IPS-15b (cell line): ENCODE measurements at regions not wholly inside any gene's neighbourhood (a gene's known extent, or its start where the extent isn't known, plus 50 kb on each side); places are given as distances from the start of the nearest gene placed in this dataset.

ENCODE experiments used
- H3K27me3 ChIP-seq: one replicate; pipeline ENCODE4 v1.6.1; 2013; ENCODE audit warnings: low read length; ENCODE audit not compliant: control insufficient read depth, insufficient read depth
- H3K36me3 ChIP-seq: one replicate; pipeline ENCODE4 v1.6.1; 2013; ENCODE audit warnings: low read length; ENCODE audit not compliant: control insufficient read depth, insufficient read depth
- H3K4me1 ChIP-seq: one replicate; pipeline ENCODE4 v1.6.1; 2013; ENCODE audit warnings: mild to moderate bottlenecking, low read length; ENCODE audit not compliant: control insufficient read depth, insufficient read depth
- H3K4me3 ChIP-seq: one replicate; pipeline ENCODE4 v1.5.1; 2013; ENCODE audit warnings: low read depth, low read length
- H3K9ac ChIP-seq: one replicate; pipeline ENCODE4 v1.6.1; 2013; ENCODE audit warnings: low read depth, mild to moderate bottlenecking, low read length
- H3K9me3 ChIP-seq: one replicate; pipeline ENCODE4 v1.6.1; 2013; ENCODE audit warnings: mild to moderate bottlenecking, low read length; ENCODE audit not compliant: control insufficient read depth, insufficient read depth

DNA sequence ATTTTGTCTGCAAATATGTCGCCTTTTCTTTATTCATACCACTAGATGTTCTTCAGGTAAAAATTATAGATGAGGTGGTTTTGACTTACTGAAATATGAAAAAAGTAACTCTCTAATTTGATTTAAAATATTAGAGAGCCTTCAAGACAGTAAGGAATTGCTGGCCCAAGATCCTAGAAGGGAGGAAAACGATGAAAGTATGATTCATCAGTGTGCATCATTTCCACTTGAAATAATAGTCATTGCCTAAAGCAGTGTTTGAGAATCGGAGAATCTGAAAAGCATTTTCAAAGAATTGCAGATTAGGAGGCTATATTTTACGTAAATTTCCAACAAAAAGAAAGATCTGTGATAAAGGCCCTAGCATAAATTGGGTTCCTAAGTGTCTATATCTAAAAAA is 1707.9 kb upstream of the PRR20A start:
- H3K36me3 ChIP-seq: no peaks in the 10 kb centered on the region
- no peak overlapping the region for H3K4me3 ChIP-seq
- no peaks in the 10 kb centered on the region for H3K9me3 ChIP-seq
- H3K4me1 ChIP-seq: peaks cover 8% of the 10 kb centered on the region
- H3K9ac ChIP-seq: no peak overlapping the region
- H3K27me3 ChIP-seq: no peaks in the 10 kb centered on the region

DNA sequence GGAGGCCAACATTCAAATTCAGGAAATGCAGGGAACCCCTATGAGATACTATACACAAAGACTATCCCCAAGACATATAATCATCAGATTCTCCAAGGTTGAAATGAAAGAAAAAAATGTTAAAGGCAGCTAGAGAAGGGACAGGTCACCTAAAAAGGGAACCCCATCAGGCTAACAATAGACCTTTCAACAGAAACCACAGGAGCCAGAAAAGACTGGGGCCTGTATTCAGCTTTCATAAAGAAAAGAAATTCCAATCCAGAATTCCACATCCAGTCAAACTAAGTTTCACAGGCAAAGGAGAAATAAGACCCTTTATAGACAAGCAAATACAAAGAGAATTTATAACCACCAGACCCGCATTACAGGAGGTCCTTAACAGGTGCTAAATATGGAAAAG is 1703.6 kb upstream of the PRR20A start:
- no peaks in the 10 kb centered on the region for H3K36me3 ChIP-seq
- no peaks in the 10 kb centered on the region for H3K9me3 ChIP-seq
- H3K9ac ChIP-seq: no peak overlapping the region
- H3K4me3 ChIP-seq: no peak overlapping the region
- H3K4me1 ChIP-seq: peaks cover 6% of the 10 kb centered on the region
- no peaks in the 10 kb centered on the region for H3K27me3 ChIP-seq

DNA sequence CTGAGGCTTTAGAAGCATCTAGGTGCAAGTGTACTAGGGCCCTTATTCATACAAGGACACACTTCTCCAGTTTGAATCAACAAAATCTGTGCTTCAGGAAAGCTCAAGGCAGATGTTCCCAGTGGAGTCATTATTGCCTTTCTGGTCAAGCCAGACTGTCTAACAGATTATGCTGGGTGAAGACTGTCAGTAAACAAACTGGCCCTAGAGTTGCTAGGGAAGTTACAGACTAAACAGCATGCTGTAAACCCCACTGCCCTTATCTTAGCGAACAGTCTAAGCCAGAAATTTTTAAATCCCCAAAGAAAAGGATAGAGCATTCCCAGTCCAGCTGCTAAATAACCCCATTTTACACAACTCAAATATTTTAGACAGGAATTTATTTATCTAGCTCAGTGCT is 1701.3 kb upstream of the PRR20A start:
- Histone ChIP-seq H3K9me3 (no peaks in the 10 kb centered on the region), H3K4me1 (peaks cover 6% of the 10 kb centered on the region), H3K27me3 (no peaks in the 10 kb centered on the region), H3K4me3 (no peak overlapping the region), H3K36me3 (no peaks in the 10 kb centered on the region), H3K9ac (no peak overlapping the region)

DNA sequence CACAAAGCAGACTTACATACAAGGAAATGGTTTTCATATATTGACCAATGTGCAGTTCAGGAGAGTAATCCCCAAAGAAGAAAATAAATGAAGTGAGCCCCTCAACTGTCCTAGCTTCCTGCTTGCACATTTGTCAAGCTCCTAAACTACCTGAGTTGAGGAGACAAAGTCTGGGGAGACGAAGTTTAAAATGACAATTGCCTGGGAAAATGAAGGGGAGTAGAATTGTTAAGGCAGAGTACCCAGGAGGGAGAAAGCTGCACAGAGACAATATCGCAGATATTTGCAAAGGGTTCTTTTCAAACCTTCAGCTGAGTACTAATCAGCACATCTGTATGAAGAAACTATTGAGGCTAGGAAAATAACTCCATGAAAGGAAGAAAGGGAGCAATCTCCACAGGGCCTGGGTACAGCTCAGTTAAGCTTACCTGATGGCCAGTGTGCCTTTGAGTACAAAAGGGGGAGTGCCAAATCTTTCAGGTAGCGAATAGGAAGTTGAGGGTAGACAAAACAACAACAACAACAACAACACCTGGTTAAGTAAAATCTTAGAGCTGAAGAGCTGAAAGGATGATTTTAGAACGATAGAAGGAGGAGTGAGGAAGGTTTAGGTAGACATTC is 1700.1 kb upstream of the PRR20A start:
- H3K27me3 ChIP-seq: no peaks in the 10 kb centered on the region
- peaks cover 6% of the 10 kb centered on the region for H3K4me1 ChIP-seq
- H3K9ac ChIP-seq: no peak overlapping the region
- H3K4me3 ChIP-seq: no peak overlapping the region
- no peaks in the 10 kb centered on the region for H3K9me3 ChIP-seq
- no peaks in the 10 kb centered on the region for H3K36me3 ChIP-seq

DNA sequence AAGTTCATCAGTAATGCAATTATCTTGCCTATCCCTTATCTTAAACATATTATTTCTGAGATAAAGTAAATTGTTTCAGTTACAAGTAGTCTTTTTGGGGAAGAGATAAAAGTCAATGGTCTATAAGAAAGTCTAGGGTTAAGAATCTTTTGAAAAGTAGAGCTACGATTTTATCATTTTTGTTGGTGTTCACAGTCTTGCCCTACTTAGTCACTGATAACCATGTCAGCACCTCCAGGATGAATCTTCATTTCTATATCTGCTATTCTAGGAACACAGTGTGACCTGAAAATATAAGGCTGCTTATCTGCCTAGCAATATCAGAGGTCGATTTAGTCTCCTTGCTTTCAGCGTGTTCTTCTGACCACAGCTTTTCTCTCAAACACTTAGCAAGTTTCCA is 1676.5 kb upstream of the PRR20A start:
- no peaks in the 10 kb centered on the region for H3K36me3 ChIP-seq
- H3K4me1 ChIP-seq: no peaks in the 10 kb centered on the region
- no peak overlapping the region for H3K9ac ChIP-seq
- H3K27me3 ChIP-seq: no peaks in the 10 kb centered on the region
- H3K4me3 ChIP-seq: no peak overlapping the region
- H3K9me3 ChIP-seq: no peaks in the 10 kb centered on the region

DNA sequence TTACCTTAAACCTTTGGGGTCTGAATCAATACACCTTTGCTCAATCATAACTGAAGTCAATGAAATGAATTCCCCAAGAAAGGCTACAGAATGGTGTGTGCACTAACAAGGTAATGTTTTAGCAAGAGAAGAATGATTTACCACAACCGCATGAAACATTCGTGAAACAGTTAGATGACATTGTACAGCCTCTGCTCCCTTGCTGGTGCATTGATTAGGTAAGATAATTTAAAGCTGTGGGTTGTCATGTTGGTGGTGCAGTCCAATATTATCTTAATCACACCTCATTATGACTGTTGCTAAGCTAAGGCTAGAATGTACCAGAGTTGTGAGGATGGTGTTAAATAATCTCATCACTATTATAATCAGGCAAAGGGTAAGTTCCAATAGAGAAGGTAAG is 1673.2 kb upstream of the PRR20A start:
- Histone ChIP-seq H3K36me3 (no peaks in the 10 kb centered on the region), H3K27me3 (no peaks in the 10 kb centered on the region), H3K4me1 (no peaks in the 10 kb centered on the region), H3K9ac (no peak overlapping the region), H3K4me3 (no peak overlapping the region), H3K9me3 (no peaks in the 10 kb centered on the region)

DNA sequence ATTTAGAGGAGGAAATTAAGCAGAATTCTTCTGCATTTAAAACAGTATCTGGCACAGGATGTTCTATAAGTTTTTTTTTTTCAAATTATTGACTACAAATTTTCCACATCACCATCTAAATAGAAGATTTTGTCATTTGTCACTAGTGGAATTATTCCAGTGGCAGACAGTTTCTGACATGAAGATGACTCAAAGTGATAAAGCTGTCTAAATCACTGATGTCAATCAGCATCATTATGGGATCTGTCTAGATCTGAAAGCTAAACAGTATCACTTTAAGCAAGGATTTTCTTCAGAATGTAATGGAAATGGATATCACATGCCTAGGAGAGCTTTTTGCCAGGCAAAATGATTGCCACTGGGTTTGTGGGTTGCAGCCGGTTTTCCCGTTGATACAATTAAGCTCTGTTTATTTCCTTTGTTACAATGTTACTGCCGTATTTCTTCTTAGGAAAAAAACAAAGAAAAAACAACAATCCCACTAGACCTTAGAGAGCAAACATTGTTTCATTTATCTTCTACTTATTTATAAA is 1657.0 kb upstream of the PRR20A start:
- H3K9me3 ChIP-seq: no peaks in the 10 kb centered on the region
- H3K4me1 ChIP-seq: no peaks in the 10 kb centered on the region
- H3K36me3 ChIP-seq: no peaks in the 10 kb centered on the region
- no peaks in the 10 kb centered on the region for H3K27me3 ChIP-seq
- H3K4me3 ChIP-seq: no peak overlapping the region
- no peak overlapping the region for H3K9ac ChIP-seq

DNA sequence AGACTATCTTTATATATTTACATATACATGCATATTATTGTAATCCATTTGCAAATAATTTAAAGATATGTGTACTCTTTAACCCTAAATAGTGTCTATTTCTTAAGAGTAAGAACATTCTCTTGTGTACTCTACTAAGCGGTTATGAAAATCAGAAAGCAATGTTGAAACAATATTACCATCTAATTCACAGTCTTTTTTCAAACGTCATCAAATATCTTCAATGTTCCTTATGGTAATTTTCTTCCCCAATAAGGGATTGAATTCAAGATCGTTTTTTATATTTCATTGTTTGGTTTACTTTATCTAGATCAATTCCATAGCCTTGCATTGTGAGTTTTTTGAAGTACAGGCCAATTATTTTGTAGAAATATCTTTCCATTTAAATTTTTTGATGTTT is 1647.4 kb upstream of the PRR20A start:
- no peaks in the 10 kb centered on the region for H3K27me3 ChIP-seq
- H3K4me3 ChIP-seq: no peak overlapping the region

DNA sequence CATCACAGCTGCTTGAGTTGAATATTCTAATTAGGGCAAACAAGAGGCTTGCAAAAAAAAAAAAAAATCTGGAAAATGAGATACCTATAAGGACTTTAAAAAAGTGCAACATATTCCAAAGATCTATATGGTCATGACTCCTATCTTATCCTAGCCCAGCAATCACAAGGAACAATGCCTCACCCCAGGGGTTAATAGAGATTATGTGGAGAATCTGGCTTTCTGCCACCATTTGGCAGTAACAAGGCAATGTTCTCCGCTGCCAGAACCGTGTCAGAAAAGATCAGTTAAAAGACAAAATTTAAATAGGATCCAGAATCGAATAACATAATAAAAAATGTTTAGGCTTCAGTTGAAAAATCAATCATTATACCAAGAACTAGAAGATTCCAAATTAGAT is 1643.2 kb upstream of the PRR20A start:
- no peaks in the 10 kb centered on the region for H3K27me3 ChIP-seq
- no peak overlapping the region for H3K4me3 ChIP-seq
- H3K9ac ChIP-seq: no peak overlapping the region
- H3K4me1 ChIP-seq: no peaks in the 10 kb centered on the region
- no peaks in the 10 kb centered on the region for H3K9me3 ChIP-seq
- H3K36me3 ChIP-seq: no peaks in the 10 kb centered on the region

More for the DNA sequence above, 1647.4 kb upstream of the PRR20A start:
- no peak overlapping the region for H3K9ac ChIP-seq
- no peaks in the 10 kb centered on the region for H3K9me3 ChIP-seq
- H3K36me3 ChIP-seq: no peaks in the 10 kb centered on the region
- no peaks in the 10 kb centered on the region for H3K4me1 ChIP-seq

DNA sequence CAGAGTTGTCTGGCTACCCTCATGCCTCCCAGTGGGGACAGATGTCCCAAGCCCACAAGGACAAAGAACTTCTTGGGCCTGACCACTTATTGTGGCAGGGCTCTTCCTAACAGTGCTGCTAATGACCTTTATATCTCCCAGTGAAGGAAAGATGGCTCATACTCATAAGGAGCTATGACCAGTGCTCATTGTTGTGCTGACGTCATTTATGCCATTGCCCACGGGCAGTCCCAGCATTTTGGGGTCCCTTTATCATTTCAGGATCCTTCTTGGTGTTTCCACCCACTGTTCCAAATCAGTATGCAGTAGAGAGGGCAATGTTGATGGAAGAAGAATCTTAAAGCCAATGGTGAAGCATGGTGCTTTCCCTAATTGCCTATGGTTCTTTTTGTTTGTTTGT is 1640.0 kb upstream of the PRR20A start:
- Histone ChIP-seq H3K4me1 (no peaks in the 10 kb centered on the region), H3K36me3 (no peaks in the 10 kb centered on the region), H3K27me3 (no peaks in the 10 kb centered on the region), H3K9ac (no peak overlapping the region), H3K9me3 (no peaks in the 10 kb centered on the region), H3K4me3 (no peak overlapping the region)

DNA sequence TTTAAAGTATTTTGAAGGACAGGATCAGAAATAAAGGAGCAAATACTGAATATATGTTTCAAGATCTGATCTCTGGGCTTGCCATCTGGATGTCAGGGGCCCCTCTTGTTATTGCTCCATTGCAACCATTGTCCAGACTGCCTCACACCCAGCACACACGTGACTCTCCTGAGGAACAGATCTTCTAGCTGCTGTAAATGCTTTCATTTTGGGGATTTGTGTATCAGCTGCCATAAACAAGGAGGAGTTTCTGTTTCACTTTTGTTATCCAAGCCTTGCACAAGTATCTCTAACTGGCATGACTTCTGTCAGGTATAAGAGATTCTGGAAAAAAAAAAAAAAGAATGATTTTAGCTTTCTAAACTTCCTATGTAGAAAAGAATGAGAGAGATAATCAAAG is 1624.1 kb upstream of the PRR20A start:
- no peaks in the 10 kb centered on the region for H3K9me3 ChIP-seq
- no peaks in the 10 kb centered on the region for H3K36me3 ChIP-seq
- H3K9ac ChIP-seq: no peak overlapping the region
- H3K27me3 ChIP-seq: no peaks in the 10 kb centered on the region
- H3K4me3 ChIP-seq: no peak overlapping the region
- no peaks in the 10 kb centered on the region for H3K4me1 ChIP-seq

DNA sequence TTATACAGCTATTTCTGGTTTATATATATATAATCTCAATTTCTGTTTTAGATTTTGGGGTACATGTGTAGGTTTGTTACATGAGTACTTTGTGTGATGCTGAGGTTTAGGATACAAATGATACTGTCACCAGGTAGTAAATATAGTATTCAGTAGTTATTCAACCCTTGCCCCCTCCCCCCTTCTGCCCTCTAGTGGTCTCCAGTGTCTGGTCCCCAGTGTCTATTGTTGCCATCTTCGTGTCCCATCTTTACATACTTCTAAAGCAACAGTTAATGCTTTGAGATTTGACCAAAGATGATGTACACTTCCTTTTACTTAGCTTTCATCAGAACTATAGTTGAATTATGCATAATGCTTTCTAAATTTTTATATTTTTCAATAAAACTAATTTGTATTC is 1623.4 kb upstream of the PRR20A start:
- Histone ChIP-seq H3K9me3 (no peaks in the 10 kb centered on the region), H3K36me3 (no peaks in the 10 kb centered on the region), H3K4me1 (no peaks in the 10 kb centered on the region), H3K27me3 (no peaks in the 10 kb centered on the region), H3K4me3 (no peak overlapping the region), H3K9ac (no peak overlapping the region)
